BLaER1 treated with 17β-estradiol and CSF1 and Interleukin-3, amounts not matched to agents 10 nM and 100 nM (cell line): ENCODE measurements at regions not wholly inside any gene's neighbourhood (a gene's known extent, or its start where the extent isn't known, plus 50 kb on each side); places are given as distances from the start of the nearest gene placed in this dataset.
A peak's percentile ranks its signal among the peaks of the same experiment; 100 is the strongest.

ENCODE experiments used
- H3K27ac ChIP-seq, 11 experiments: shearing (Covaris generic); formaldehyde crosslinking; 2 replicates each; pipeline ENCODE4 v1.8.1; 2022
- H3K27me3 ChIP-seq, 11 experiments: shearing (Covaris generic); formaldehyde crosslinking; 2 replicates each; pipeline ENCODE4 v1.8.1; 2022
- H3K36me3 ChIP-seq, 11 experiments: shearing (Covaris generic); formaldehyde crosslinking; 2 replicates each; pipeline ENCODE4 v1.8.1; 2022
- H3K4me1 ChIP-seq, 10 experiments: shearing (Covaris generic); formaldehyde crosslinking; 2 replicates each; pipeline ENCODE4 v1.8.1; 2022
- H3K4me2 ChIP-seq, 11 experiments: shearing (Covaris generic); formaldehyde crosslinking; 2 replicates each; pipeline ENCODE4 v1.8.1; 2022
- H3K4me3 ChIP-seq, 10 experiments: shearing (Covaris generic); formaldehyde crosslinking; 2 replicates each; pipeline ENCODE4 v1.8.1; 2022
- H3K9ac ChIP-seq, 11 experiments: shearing (Covaris generic); formaldehyde crosslinking; 2 replicates each; pipeline ENCODE4 v1.8.1; 2022
- H3K9me3 ChIP-seq, 11 experiments: shearing (Covaris generic); formaldehyde crosslinking; replicated peaks in 1 of 11; 2 replicates each; pipeline ENCODE4 v1.8.1; 2022
- H4K20me1 ChIP-seq, 11 experiments: shearing (Covaris generic); formaldehyde crosslinking; 2 replicates each; pipeline ENCODE4 v1.8.1; 2022
- Cebpa-rat ChIP-seq, 11 experiments: shearing (Covaris generic); IDR thresholded peaks; 2 replicates each; pipeline ENCODE4 v1.8.1; 2022

DNA sequence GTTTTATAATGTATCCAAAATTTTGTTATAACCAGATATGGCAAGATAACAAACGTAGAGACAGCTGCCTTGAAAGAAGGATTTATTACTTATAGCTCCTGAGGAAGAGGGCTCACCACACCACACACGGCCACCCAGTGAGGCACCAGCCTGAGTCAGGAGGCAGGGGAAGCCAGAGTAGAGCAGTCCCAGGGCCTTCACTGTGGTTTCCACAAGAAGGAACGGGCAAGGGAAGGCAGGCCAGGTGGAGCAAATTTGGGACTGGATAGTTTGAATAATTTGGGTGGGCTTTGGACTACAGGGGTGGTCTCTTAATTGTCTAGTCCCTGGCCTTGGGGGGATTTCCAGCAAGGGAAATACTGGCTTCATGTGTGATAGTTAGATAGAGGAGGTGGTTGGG is 72.5 kb downstream of the RRAGC start:
- H3K36me3 ChIP-seq, result no peaks in the 10 kb centered on the region
- no peak overlapping the region for H3K27ac ChIP-seq
- H3K27me3 ChIP-seq, result no peaks in the 10 kb centered on the region
- no peak overlapping the region for H3K4me2 ChIP-seq
- H3K9ac ChIP-seq, result no peak overlapping the region
- no peaks in the 10 kb centered on the region for H4K20me1 ChIP-seq
- peaks cover 36 to 66% (median 62%) of the 10 kb centered on the region in 10 experiments for H3K4me1 ChIP-seq
- no peak for TF ChIP-seq Cebpa-rat (IDR thresholded peaks at IDR 0.05)
- no peak overlapping the region for H3K4me3 ChIP-seq
- H3K9me3 ChIP-seq, result no peaks in the 10 kb centered on the region

DNA sequence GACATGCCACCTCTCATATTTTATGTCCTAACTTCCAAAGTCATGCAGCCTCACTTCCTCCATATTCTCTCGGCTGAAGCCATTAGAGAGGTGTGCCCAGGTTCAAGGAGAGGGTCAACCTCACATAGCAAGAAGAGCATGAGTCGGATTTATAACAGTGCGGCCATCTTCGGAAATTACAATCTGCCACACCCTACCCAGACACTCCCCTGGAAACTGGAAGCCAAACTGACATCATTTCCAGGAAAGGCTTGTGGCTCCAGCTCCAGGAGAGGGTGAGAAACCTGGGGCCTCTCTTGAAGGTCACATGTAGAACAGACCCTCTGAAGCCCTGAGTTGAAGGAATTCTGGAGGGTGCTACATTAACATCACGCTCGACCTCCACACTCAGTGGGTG is 73.5 kb downstream of the RRAGC start:
- no peaks in the 10 kb centered on the region for H4K20me1 ChIP-seq
- peak overlapping the region in 8 of 11 experiments; percentile 80 to 94 (median 90); a peak in 14 of 22 replicates for H3K4me2 ChIP-seq
- no peak overlapping the region for H3K27ac ChIP-seq
- no peak overlapping the region for H3K9ac ChIP-seq
- H3K36me3 ChIP-seq, result no peaks in the 10 kb centered on the region
- H3K27me3 ChIP-seq, result no peaks in the 10 kb centered on the region
- H3K9me3 ChIP-seq, result no peaks in the 10 kb centered on the region
- no peak overlapping the region for H3K4me3 ChIP-seq
- TF ChIP-seq Cebpa-rat (IDR thresholded peaks at IDR 0.05), result no peak
- H3K4me1 ChIP-seq, result peaks cover 46 to 76% (median 72%) of the 10 kb centered on the region in 10 experiments

DNA sequence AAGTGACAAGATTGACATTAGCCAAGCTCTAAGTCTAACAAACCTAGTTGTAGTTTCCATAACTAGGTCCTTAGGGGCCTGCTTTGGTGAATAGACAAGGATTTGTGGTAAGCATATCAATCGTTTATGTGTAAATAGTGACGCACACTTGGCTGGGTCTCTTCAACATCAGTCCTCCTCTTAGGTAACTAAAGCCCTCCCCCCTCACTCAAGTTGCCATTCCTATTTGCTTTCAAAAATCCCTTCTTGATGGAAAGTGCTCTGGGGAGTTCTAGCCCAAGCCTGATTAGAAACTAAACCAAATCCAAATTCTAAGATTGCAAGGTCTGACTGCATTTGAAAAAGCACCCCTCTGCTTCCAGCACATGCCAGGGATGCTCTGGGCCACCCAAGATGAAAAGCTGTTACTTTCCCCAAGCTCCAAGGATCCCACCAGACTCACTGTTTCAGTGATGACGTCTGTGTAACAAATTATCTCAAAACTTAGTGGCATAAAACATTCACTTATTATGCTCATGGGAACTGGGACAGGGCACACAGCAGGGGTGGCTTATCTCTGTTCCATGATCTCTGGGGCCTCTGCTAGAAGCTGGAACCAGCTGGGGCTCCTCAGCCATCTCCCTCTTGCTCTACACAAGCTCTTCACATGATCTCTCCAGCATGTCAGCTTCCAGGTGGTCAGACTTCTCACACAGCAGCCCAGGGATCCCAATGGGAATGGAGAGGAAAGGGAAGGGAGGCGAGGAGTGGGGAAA is 74.1 kb downstream of the RRAGC start:
- no peak overlapping the region for H3K4me3 ChIP-seq
- H3K9ac ChIP-seq, result no peak overlapping the region
- H3K27ac ChIP-seq, result peak overlapping the region in 1 of 11 experiments; percentile 78; a peak in 1 of 22 replicates
- peak overlapping the region in 9 of 11 experiments; percentile 80 to 96 (median 91); a peak in 15 of 22 replicates for H3K4me2 ChIP-seq
- TF ChIP-seq Cebpa-rat (IDR thresholded peaks at IDR 0.05), result no peak
- H3K4me1 ChIP-seq, result peaks cover 51 to 82% (median 78%) of the 10 kb centered on the region in 10 experiments
- no peaks in the 10 kb centered on the region for H4K20me1 ChIP-seq
- H3K27me3 ChIP-seq, result no peaks in the 10 kb centered on the region
- no peaks in the 10 kb centered on the region for H3K9me3 ChIP-seq
- no peaks in the 10 kb centered on the region for H3K36me3 ChIP-seq

DNA sequence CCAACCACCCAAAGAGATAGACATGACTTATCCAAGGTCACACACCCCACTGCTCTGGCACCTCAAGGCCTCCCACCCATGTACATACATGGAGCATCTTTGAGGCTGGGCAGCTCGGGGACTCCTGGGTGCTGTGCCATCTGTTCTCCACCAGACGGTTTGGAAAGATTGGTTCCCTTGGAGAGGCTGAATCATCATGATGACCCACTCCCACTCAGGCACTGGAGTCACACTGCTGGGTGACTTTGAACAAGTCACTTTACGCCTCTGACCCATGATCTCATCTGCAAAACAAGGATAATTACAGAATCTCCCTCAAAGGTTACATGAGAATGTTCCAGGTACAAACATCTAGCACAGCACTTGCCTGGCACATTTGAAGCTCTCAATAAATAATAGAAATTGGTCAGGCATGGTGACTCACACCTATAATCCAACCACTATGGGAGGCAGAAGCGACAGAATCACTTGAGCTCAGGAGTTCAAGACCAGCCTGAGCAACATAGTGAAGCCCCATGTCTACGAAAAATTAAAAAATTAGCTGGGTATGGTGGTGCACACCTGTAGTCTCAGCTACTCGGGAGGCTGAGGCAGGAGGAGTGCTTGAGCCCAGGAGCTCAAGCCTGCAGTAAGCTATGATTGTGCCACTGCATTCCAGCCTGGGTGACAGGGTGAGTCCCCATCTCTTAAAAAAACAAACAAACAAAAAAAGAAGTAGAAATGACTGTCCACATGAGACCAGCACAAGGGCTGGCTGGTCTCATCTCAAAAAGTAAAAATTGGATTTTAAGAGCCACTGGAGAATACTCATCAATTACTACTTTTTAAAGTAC is 74.9 kb downstream of the RRAGC start:
- H3K27ac ChIP-seq, result peak overlapping the region in 9 of 11 experiments; percentile 58 to 85 (median 82); a peak in 17 of 22 replicates
- no peak for TF ChIP-seq Cebpa-rat (IDR thresholded peaks at IDR 0.05)
- peak overlapping the region in 4 of 11 experiments; percentile 54 to 71 (median 68); a peak in 3 of 22 replicates for H3K9ac ChIP-seq
- peaks cover 45 to 84% (median 79%) of the 10 kb centered on the region in 10 experiments for H3K4me1 ChIP-seq
- no peaks in the 10 kb centered on the region for H3K9me3 ChIP-seq
- no peaks in the 10 kb centered on the region for H3K27me3 ChIP-seq
- no peaks in the 10 kb centered on the region for H4K20me1 ChIP-seq
- H3K36me3 ChIP-seq, result no peaks in the 10 kb centered on the region
- peak overlapping the region; percentile 80 to 96 (median 91); a peak in 21 of 22 replicates for H3K4me2 ChIP-seq
- peak overlapping the region in 1 of 10 experiments; percentile 45; a peak in 1 of 20 replicates for H3K4me3 ChIP-seq

DNA sequence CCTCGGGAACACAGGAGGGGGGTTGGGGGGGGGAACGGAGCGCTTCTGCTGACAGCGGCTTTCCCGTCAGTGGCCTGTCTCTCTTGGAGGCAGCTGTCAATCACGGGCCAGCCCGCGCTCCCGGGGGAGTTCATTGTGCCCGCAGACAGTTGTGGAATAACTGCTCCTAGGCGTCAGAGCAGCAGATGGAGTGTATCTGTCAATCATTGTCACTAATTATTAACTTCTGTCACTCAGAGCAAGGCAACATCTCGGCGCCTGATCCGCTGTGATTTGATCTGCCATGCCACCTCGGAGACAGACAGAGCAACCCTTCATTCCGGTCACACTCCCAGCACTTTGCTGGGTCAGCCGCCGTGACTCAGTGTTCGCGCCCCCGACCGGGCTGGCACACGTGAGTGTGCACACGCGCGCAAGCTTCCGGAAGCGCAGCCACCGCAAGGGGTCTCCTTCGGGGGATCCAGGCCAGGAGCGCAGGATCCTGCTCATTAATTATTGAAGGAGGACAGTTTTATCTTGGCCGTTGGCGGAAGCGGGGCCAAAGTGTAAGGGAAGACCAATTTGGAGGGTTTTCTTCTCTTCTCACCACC is 75.8 kb downstream of the RRAGC start:
- Histone ChIP-seq H3K27ac (peak overlapping the region in 9 of 11 experiments; percentile 58 to 85 (median 82); a peak in 19 of 22 replicates), H4K20me1 (no peaks in the 10 kb centered on the region)

DNA sequence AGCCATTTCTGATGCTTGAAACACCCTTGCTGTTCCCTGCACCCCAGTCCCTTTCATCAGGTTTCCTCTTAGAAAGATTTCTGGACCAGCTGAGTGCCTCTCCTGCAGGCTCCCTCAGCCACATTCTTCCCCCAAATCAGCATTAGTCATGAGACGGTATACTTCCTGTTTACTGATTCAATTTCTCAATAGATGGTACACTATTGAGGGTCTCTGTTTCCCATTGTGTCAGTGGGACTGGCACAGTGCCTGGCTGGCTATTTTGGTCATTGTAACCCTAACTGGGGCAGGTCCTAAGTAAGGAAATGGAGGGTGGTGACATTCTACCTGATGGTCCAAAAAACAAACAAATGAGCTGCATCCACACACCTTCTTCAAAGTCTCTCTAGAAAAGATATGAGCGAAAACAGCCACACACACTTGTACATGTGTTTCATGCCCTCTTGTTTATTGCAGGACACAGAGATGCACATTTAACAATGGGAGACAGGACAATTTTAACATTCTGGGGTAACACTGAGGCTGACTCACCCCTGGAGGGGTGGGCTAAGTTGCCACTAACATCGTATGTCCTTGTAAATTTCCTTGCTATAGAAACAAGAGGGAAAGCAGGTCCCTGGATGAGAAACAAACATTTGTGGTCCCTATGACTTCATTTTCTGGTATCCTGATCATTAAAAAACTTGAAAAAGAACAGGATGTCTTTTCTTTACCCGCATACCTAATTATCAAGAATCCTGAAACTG is 77.5 kb downstream of the RRAGC start:
- peak in 7 of 11 experiments; percentile 26 to 72 (median 57); a peak in 10 of 22 replicates for TF ChIP-seq Cebpa-rat (IDR thresholded peaks at IDR 0.05)
- peak overlapping the region; percentile 43 to 96 (median 91) for H3K4me2 ChIP-seq

More for the DNA sequence above, 75.8 kb downstream of the RRAGC start:
- no peak for TF ChIP-seq Cebpa-rat (IDR thresholded peaks at IDR 0.05)
- Histone ChIP-seq H3K9ac (peak overlapping the region; percentile 38 to 73 (median 62); a peak in 21 of 22 replicates), H3K4me3 (peak overlapping the region; percentile 43 to 64 (median 49)), H3K9me3 (no peaks in the 10 kb centered on the region), H3K4me2 (peak overlapping the region; percentile 80 to 96 (median 91)), H3K36me3 (no peaks in the 10 kb centered on the region), H3K27me3 (no peaks in the 10 kb centered on the region), H3K4me1 (peaks cover 35 to 84% (median 72%) of the 10 kb centered on the region in 10 experiments)

DNA sequence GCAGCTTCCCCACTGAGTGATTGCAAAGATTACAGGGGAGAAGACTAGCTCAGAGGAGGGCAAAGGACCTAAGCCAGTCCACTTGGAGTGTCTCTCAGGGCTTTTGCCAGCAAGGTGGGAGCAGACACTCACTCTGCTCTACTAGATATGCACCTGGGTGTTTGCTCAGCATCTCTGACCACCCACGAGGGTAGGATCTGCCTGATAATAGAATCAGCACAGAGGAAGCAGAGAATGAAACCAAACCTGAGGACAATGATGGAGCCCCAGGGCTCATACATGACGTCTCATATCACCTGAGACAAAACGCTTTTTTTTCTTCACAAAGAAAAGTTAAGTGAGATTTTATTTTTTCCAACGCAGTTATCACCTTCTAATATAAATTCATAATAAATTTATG is 79.4 kb downstream of the RRAGC start:
- Histone ChIP-seq H3K9me3 (no peaks in the 10 kb centered on the region), H3K36me3 (no peaks in the 10 kb centered on the region), H3K4me2 (peak overlapping the region in 9 of 11 experiments; percentile 12 to 96 (median 88); a peak in 14 of 22 replicates), H3K4me3 (no peak overlapping the region), H3K4me1 (peaks cover 35 to 100% (median 82%) of the 10 kb centered on the region in 10 experiments), H3K27ac (peak overlapping the region in 7 of 11 experiments; percentile 10 to 85 (median 47); a peak in 9 of 22 replicates), H3K9ac (no peak overlapping the region), H3K27me3 (no peaks in the 10 kb centered on the region), H4K20me1 (no peaks in the 10 kb centered on the region)
- no peak for TF ChIP-seq Cebpa-rat (IDR thresholded peaks at IDR 0.05)

More for the DNA sequence above, 77.5 kb downstream of the RRAGC start:
- Histone ChIP-seq H3K4me3 (peak overlapping the region in 6 of 10 experiments; percentile 4 to 49 (median 28); a peak in 6 of 20 replicates), H3K9me3 (no peaks in the 10 kb centered on the region), H3K27me3 (no peaks in the 10 kb centered on the region), H3K4me1 (peaks cover 35 to 95% (median 79%) of the 10 kb centered on the region in 10 experiments), H3K9ac (peak overlapping the region in 9 of 11 experiments; percentile 34 to 73 (median 70); a peak in 15 of 22 replicates), H3K27ac (peak overlapping the region in 9 of 11 experiments; percentile 58 to 85 (median 82); a peak in 18 of 22 replicates), H3K36me3 (no peaks in the 10 kb centered on the region), H4K20me1 (no peaks in the 10 kb centered on the region)

DNA sequence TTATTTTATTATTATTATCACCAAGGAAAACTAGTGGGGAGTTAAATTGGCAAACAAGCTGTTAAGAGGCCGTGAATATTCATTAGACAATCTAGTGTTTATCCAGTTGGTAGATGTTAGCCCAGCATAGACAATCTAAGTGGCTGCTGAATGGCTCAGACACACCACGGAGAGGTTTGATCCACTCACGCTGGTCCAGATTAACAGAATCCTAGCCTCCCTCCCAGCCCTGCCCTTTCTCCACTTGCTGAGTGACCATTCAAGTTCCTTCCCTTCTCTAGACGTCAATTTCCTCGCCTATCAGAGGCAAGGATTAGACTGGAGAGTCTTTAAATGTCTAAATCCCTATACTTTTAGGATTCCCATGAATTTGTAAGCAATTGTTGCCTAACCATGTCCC is 80.1 kb downstream of the RRAGC start:
- peak overlapping the region in 4 of 11 experiments; percentile 10 to 78 (median 29); a peak in 5 of 22 replicates for H3K27ac ChIP-seq
- no peak for TF ChIP-seq Cebpa-rat (IDR thresholded peaks at IDR 0.05)
- H3K4me1 ChIP-seq, result peaks cover 35 to 99% (median 77%) of the 10 kb centered on the region in 10 experiments
- no peaks in the 10 kb centered on the region for H3K27me3 ChIP-seq
- no peak overlapping the region for H3K4me3 ChIP-seq
- H3K9ac ChIP-seq, result no peak overlapping the region
- H3K9me3 ChIP-seq, result no peaks in the 10 kb centered on the region
- H4K20me1 ChIP-seq, result no peaks in the 10 kb centered on the region
- H3K36me3 ChIP-seq, result no peaks in the 10 kb centered on the region
- H3K4me2 ChIP-seq, result peak overlapping the region in 6 of 11 experiments; percentile 12 to 94 (median 90); a peak in 9 of 22 replicates
